ENCODE measurements at regions not wholly inside any gene's neighbourhood (a gene's known extent, or its start where the extent isn't known, plus 50 kb on each side); places are given as distances from the start of the nearest gene placed in this dataset.

GRCh38 chr4:178556796-178557195, 1114.6 kb upstream of the AGA start:
- no peak for DNase-seq (ENCODE audit: low read depth)

- DNase-seq (ENCODE audit: low read depth), result no peak
Measured at GRCh38 chr4:178577933-178578332, 1135.7 kb upstream of the AGA start.

DNA sequence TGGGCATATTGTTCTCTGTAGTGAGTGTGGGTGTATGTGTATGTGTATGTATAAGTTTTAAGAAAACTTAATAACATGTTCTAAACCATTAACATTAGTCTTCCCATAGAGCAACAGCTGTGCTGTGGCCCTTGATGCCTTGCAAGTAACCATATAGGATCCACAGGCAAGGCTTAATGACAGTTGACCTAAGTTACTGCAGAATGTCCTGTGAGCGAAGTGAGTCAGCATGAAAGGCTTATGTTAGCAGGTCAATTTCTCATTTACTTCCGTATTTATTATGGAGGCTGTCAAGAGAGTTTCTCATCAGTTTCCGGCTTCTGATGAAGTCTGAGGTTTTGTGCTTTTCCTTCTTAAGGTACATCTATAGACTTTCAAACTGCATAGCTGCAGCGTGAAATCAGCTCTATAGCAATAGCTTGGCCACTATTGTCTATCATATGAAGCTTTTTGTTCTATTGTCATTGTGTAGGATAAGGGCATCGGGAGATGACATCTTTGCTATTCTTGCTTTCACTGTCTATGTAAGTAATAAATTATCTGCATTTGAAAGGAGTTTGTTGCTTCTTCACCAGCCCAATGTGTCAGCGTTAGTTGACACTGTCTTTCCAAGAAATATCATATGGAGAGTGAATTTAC, 1153.4 kb upstream of the AGA start:
- no peak for DNase-seq (ENCODE audit: low read depth)

DNA sequence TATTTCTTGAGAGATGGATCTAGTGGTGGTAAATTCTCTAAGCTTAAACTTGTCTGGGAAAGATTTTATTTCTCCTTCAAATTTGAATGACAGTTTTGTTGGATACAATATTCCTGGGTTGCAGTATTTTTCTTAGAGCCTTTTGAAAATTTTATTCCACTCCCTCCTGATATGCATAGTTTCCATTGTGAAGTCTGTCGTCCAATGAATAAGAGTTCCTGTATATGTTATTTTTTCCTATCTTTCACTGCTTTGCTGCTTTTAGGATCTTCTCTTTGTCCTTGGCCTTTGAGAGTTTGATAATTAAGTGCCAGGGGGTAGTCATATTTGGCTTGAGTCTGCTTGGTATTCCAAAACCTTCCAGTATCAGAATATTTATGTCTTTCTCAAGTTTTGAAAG, 1156.4 kb upstream of the AGA start:
- no peak for DNase-seq (ENCODE audit: low read depth)

GRCh38 chr4:178599521-178599920, 1157.3 kb upstream of the AGA start:
- no peak for DNase-seq (ENCODE audit: low read depth)

- no peak for DNase-seq (ENCODE audit: low read depth)
Measured at GRCh38 chr4:178602833-178603232, 1160.6 kb upstream of the AGA start.

DNA sequence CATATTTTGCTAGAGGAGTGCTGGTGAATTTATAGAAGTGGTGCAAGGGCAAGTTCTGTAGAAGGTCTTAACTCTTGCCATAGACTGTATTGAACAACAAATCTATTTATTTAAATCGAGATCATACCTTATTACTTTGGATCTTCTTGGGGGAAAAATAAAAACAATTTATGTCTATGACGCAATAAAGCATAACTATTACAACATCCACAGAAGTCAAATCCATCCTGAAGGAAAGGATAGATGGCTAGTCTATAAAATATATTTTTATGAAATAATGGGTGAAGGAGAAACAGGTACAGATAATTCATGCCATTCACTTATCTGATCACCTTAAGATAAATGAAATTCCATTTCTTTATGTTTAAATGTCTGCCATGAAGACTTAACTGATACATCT, 1168.8 kb upstream of the AGA start:
- DNase-seq (ENCODE audit: low read depth), result no peak

- no peak for DNase-seq (ENCODE audit: low read depth)
Measured at GRCh38 chr4:178612733-178613132, 1170.5 kb upstream of the AGA start.

DNA sequence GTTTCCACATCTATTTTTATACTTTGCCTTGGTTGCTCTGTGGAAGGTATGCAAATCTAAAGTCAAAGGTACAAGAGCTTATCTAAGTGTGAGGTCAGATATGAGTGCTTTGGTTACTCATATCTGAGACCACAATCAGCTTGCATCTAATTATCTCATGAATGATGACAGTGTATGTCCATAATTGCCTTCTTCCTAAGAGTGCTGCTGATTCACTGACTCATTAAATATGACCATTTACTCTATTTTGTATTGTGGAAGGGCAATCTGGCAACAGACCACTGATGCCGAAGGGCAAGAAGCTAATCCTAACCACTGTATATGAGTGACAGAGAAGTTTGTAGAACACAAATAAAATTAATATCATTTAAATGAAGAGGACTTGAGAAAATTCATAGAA, 1190.2 kb upstream of the AGA start:
- DNase-seq (ENCODE audit: low read depth), result no peak

GRCh38 chr4:178633263-178633662, 1191.0 kb upstream of the AGA start:
- no peak for DNase-seq (ENCODE audit: low read depth)

GRCh38 chr4:178664621-178665020, 1222.4 kb upstream of the AGA start:
- DNase-seq (ENCODE audit: low read depth), result no peak

DNA sequence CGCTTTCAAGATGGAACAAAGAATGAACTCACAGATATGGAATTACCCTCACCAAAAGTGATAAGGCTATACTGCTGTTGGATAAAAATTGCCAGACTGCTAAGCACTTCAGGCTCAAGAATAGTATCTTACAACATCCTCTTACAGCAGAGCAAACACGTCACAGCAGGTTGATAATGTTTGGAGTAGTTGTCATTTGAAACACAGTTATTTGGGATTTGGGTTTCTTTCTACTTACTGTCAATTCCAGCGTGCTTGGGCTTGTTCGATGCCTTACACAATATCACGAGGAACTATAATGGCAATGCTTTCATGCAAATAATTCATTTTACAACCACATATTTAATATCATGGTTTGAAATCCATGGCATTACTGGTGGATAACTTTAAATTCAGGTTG, 1223.7 kb upstream of the AGA start:
- DNase-seq (ENCODE audit: low read depth), result no peak

DNA sequence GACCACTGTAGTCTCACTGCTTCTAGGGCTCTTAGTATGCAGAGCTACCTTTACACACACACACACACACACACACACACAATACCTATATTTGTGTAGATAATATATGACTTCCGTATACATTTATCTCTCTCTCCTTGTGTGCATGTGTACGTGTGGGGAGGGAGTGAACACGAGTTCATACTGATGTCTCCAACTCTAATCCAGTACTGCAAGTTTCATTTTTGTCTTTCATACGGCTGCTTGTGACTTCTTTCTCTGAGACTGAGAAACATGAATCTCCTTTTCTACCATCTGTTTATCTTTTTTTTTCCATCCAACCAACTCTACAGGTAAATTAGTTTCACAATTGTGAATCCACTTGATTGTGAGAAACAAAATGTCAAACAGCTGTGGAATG, 1229.5 kb upstream of the AGA start:
- no peak for DNase-seq (ENCODE audit: low read depth)

GRCh38 chr4:178672512-178672911, 1230.3 kb upstream of the AGA start:
- no peak for DNase-seq (ENCODE audit: low read depth)

GRCh38 chr4:178681871-178682270, 1239.6 kb upstream of the AGA start:
- DNase-seq (ENCODE audit: low read depth), result no peak

GRCh38 chr4:178689926-178690325, 1247.7 kb upstream of the AGA start:
- no peak for DNase-seq (ENCODE audit: low read depth)

- no peak for DNase-seq (ENCODE audit: low read depth)
Measured at GRCh38 chr4:178693816-178694215, 1251.6 kb upstream of the AGA start.

DNA sequence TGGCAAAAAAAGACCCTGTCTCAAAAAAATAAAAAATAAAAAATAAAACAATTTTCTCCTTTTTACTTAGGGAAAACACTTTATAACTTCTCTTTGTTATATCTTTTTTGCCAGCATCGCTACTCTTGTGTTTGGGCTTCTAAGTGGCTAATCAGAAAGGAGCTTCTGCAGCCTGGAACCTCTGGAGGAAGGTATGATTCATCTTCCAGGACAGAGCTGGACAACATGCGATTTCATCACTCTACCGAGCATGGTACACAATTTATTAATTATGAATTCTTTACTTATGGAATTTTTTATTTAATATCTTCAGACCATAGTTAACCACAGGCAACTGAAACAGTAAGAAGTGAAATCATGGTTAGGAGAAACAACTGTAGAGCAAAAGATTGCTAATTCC, 1254.3 kb upstream of the AGA start:
- DNase-seq (ENCODE audit: low read depth), result no peak

GRCh38 chr4:178712486-178712885, 1270.2 kb upstream of the AGA start:
- no peak for DNase-seq (ENCODE audit: low read depth)

DNA sequence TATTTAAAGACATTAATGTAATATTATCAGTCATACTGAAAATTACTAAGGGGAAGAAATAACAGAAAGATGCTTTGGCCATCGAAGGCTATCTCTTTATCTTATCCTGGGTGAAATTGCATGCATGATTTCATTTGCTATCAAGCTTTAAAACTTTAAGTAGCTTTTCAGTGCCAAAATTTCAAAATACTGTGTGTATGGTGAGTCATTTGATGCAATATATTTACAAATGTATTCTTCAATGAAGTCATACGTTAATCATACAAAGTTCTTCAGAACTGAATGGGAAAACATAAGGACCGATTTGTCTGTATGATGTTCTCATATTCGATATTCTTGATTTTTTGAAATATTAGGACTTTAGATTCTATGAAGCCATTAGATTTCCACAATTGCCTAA, 1295.8 kb upstream of the AGA start:
- no peak for DNase-seq (ENCODE audit: low read depth)

GRCh38 chr4:178745203-178745602, 1303.0 kb upstream of the AGA start:
- no peak for DNase-seq (ENCODE audit: low read depth)

DNA sequence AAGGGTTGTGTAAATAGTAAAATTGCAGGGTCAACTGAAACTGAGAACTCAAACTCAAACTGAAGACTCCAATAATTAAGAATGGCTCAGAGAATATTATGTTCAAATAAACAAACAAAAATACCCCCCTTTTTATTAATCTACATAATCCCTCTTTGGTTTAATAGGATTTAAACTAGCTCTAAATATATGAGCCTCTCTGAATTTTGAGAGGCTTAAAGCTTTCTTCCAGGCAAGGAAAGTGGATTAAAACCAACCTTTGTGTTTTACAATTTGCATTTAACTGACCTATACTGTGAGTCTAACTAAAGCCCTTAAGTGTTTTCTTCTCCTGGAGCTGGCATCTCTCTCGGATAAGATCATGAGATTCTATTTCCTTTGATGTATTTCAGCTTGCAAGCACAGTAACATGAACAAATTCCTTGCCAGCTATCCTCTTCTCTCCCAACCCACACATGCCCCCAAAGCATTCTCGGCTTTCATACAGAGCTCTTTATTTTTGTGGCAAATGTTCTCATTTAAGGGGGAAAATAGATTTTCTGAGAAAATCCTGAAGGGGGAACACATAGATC, 1310.8 kb upstream of the AGA start:
- no peak for DNase-seq (ENCODE audit: low read depth)

- no peak for DNase-seq (ENCODE audit: low read depth)
Measured at GRCh38 chr4:178778496-178778895, 1336.3 kb upstream of the AGA start.

DNA sequence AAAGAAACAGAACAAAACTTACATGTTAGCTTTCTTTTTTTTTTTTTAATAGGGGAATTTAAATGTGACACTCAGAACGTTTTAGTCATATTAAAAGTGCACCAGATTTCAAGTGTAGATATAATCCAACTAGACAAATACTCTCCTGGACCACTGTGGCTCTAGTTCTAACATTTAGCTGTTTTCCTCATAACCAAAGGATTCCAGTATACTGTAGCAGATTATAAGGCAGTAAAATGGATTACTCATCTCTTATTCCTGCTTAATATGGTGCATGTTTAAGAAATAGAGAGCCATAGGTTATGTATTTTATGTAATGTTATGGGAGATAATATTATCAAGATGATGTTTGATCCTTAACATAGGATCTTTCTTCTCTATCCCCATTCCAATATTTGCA, 1339.5 kb upstream of the AGA start:
- DNase-seq (ENCODE audit: low read depth), result no peak
